ENCODE measurements at regions not wholly inside any gene's neighbourhood (a gene's known extent, or its start where the extent isn't known, plus 50 kb on each side); places are given as distances from the start of the nearest gene placed in this dataset.

DNA sequence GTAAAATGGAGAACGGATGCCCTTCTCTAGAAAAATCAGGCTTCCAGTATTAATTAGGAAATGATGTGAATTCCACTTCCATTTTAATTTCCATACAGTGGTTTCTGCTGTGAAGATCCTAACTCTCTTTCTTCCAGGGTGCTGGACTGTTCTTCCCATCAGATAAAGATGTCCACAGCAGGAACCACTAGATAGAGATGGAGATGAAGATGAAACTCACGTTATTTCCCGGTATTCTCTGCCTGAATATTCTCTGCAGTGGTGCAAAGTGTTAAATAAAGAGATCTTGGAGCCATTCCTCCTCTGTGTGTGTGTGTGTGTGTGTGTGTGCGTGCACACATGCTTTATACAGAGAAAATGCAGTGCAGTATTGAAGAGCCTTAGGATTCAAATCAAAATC lies 727.5 kb downstream of the KCNJ2 start:
- no peak overlapping the region for H3K4me3 ChIP-seq (ENCODE audit: low read length)
- H3K36me3 ChIP-seq (ENCODE audit: insufficient read depth, low read length): no peaks in the 10 kb centered on the region
- Mint-ChIP-seq H3K9me3 (peaks cover 5 to 30% (median 7%) of the 10 kb centered on the region in 5 donors), H3K36me3 (no peaks in the 10 kb centered on the region), H3K4me1 (no peaks in the 10 kb centered on the region), H3K27me3 (no peaks in the 10 kb centered on the region), H3K4me3 (no peak overlapping the region), H3K27ac (no peak overlapping the region)
- H3K9me3 ChIP-seq (ENCODE audit: low read length): no peaks in the 10 kb centered on the region
- POLR2A ChIA-PET: no interaction called here
- H3K27ac ChIP-seq (ENCODE audit: low read depth, low read length): no peak overlapping the region
- no peaks in the 10 kb centered on the region for H3K27me3 ChIP-seq (ENCODE audit: insufficient read depth, low read length, poor library complexity, severe bottlenecking)
- no peaks in the 10 kb centered on the region for H3K4me1 ChIP-seq (ENCODE audit: insufficient read depth, low read length)
- CTCF ChIA-PET: interaction anchor here (1.9 kb wide), 1 partner anchor 9 kb away, joined by 4 read pairs; no protein-coding TSS in a partner anchor
- DNase-seq: no peak

GRCh38 chr17:70897446-70897845 lies 728.1 kb downstream of the KCNJ2 start:
- POLR2A ChIA-PET: no interaction called here
- H3K27ac ChIP-seq (ENCODE audit: low read depth, low read length): no peak overlapping the region
- Mint-ChIP-seq H3K36me3 (no peaks in the 10 kb centered on the region), H3K27ac (no peak overlapping the region), H3K9me3 (peaks cover 4 to 30% (median 7%) of the 10 kb centered on the region in 5 donors), H3K4me3 (no peak overlapping the region), H3K4me1 (no peaks in the 10 kb centered on the region), H3K27me3 (no peaks in the 10 kb centered on the region)
- H3K4me1 ChIP-seq (ENCODE audit: insufficient read depth, low read length): no peaks in the 10 kb centered on the region
- H3K27me3 ChIP-seq (ENCODE audit: insufficient read depth, low read length, poor library complexity, severe bottlenecking): no peaks in the 10 kb centered on the region
- no peaks in the 10 kb centered on the region for H3K36me3 ChIP-seq (ENCODE audit: insufficient read depth, low read length)
- CTCF ChIA-PET: interaction anchor here (1.9 kb wide), 1 partner anchor 10 kb away, joined by 4 read pairs; no protein-coding TSS in a partner anchor
- H3K4me3 ChIP-seq (ENCODE audit: low read length): no peak overlapping the region
- DNase-seq: no peak
- H3K9me3 ChIP-seq (ENCODE audit: low read length): no peaks in the 10 kb centered on the region

- Histone ChIP-seq H3K4me3 (ENCODE audit: low read length) (no peak overlapping the region), H3K27ac (ENCODE audit: low read depth, low read length) (no peak overlapping the region), H3K9me3 (ENCODE audit: low read length) (no peaks in the 10 kb centered on the region), H3K27me3 (ENCODE audit: insufficient read depth, low read length, poor library complexity, severe bottlenecking) (no peaks in the 10 kb centered on the region), H3K4me1 (ENCODE audit: insufficient read depth, low read length) (no peaks in the 10 kb centered on the region), H3K36me3 (ENCODE audit: insufficient read depth, low read length) (no peaks in the 10 kb centered on the region)
- ChIA-PET POLR2A (no interaction called here), CTCF (no interaction called here)
- Mint-ChIP-seq H3K27me3 (no peaks in the 10 kb centered on the region), H3K4me1 (no peaks in the 10 kb centered on the region), H3K27ac (no peak overlapping the region), H3K36me3 (no peaks in the 10 kb centered on the region), H3K9me3 (peaks cover 3 to 23% (median 6%) of the 10 kb centered on the region in 5 donors), H3K4me3 (no peak overlapping the region)
- no peak for DNase-seq
These were observed 732.5 kb downstream of the KCNJ2 start for GRCh38 chr17:70901870-70902269.

GRCh38 chr17:70905796-70906195 lies 736.5 kb downstream of the KCNJ2 start:
- no peak overlapping the region for H3K4me3 Mint-ChIP-seq
- no peak for DNase-seq
- Histone ChIP-seq H3K27ac (ENCODE audit: low read depth, low read length) (no peak overlapping the region), H3K4me3 (ENCODE audit: low read length) (no peak overlapping the region), H3K4me1 (ENCODE audit: insufficient read depth, low read length) (no peaks in the 10 kb centered on the region), H3K9me3 (ENCODE audit: low read length) (no peaks in the 10 kb centered on the region), H3K27me3 (ENCODE audit: insufficient read depth, low read length, poor library complexity, severe bottlenecking) (no peaks in the 10 kb centered on the region), H3K36me3 (ENCODE audit: insufficient read depth, low read length) (no peaks in the 10 kb centered on the region)
- no peak overlapping the region for H3K27ac Mint-ChIP-seq
- no peaks in the 10 kb centered on the region for H3K27me3 Mint-ChIP-seq
- no peaks in the 10 kb centered on the region for H3K36me3 Mint-ChIP-seq
- POLR2A ChIA-PET: no interaction called here
- CTCF ChIA-PET: no interaction called here
- H3K4me1 Mint-ChIP-seq: no peaks in the 10 kb centered on the region
- H3K9me3 Mint-ChIP-seq: peaks cover 6 to 10% (median 9%) of the 10 kb centered on the region in 5 donors

DNA sequence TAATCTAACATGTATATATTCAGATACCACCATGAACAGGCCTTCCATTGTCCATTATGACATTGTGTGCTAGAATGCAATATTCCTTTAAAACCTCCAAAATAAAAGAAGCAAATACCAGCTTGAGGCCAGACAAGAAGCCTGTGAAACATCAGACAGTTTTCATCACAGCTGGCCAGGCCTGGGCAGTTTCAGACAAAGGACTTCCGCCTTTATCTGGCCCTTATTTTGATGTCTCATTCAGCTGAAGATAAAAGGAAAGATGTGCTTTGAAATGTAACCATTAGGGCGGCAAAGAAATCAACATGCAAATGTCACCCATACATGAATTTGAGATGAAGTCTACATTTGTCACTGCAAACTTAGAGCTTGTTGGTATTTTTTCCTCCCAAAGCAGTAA lies 737.5 kb downstream of the KCNJ2 start:
- Histone ChIP-seq H3K27ac (ENCODE audit: low read depth, low read length) (no peak overlapping the region), H3K4me1 (ENCODE audit: insufficient read depth, low read length) (no peaks in the 10 kb centered on the region), H3K27me3 (ENCODE audit: insufficient read depth, low read length, poor library complexity, severe bottlenecking) (no peaks in the 10 kb centered on the region), H3K36me3 (ENCODE audit: insufficient read depth, low read length) (no peaks in the 10 kb centered on the region), H3K4me3 (ENCODE audit: low read length) (no peak overlapping the region), H3K9me3 (ENCODE audit: low read length) (no peaks in the 10 kb centered on the region)
- H3K4me3 Mint-ChIP-seq: no peak overlapping the region
- peaks cover 6 to 12% (median 9%) of the 10 kb centered on the region in 5 donors for H3K9me3 Mint-ChIP-seq
- DNase-seq: no peak
- POLR2A ChIA-PET: no interaction called here
- H3K27me3 Mint-ChIP-seq: no peaks in the 10 kb centered on the region
- no peaks in the 10 kb centered on the region for H3K4me1 Mint-ChIP-seq
- H3K27ac Mint-ChIP-seq: no peak overlapping the region
- CTCF ChIA-PET: no interaction called here
- H3K36me3 Mint-ChIP-seq: no peaks in the 10 kb centered on the region

DNA sequence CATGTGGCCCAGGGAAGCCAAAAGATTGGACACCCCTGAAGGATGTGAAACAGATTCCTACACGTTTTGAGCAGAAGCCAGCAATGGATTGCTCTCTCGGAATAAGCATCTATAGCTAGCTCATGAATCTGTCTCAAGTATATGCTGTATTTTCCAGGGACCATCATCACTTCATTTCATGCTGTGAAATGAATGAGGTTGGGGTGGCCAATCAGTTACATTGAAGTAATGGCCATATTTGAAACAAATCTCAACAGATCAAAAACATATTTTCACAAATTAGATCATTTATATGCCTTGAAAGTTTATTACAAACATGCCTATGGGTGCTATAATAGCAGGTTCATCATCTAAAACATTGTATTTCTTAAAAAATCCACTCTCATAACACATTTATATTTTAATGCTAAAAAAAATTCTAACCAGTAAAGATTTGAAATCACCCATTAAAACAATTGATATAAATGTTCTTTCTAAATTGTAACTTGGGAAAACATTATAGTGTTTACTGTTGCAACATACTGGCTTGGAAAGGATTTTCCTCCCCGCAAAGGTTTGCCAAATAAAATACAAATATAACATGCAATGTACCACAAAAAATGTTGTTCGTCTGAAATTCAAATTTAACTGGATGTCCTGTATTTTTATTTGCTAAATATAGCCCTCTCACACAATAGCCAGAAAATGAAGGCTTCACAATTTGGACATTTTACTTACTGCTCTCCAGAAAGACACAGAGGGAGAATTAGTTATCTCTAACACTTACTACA lies 743.6 kb downstream of the KCNJ2 start:
- no peak overlapping the region for H3K27ac Mint-ChIP-seq
- Histone ChIP-seq H3K4me3 (ENCODE audit: low read length) (no peak overlapping the region), H3K4me1 (ENCODE audit: insufficient read depth, low read length) (no peaks in the 10 kb centered on the region), H3K36me3 (ENCODE audit: insufficient read depth, low read length) (no peaks in the 10 kb centered on the region), H3K27me3 (ENCODE audit: insufficient read depth, low read length, poor library complexity, severe bottlenecking) (no peaks in the 10 kb centered on the region), H3K9me3 (ENCODE audit: low read length) (no peaks in the 10 kb centered on the region), H3K27ac (ENCODE audit: low read depth, low read length) (no peak overlapping the region)
- no peaks in the 10 kb centered on the region for H3K27me3 Mint-ChIP-seq
- no peak for DNase-seq
- POLR2A ChIA-PET: no interaction called here
- no peaks in the 10 kb centered on the region for H3K36me3 Mint-ChIP-seq
- no peak overlapping the region for H3K4me3 Mint-ChIP-seq
- H3K4me1 Mint-ChIP-seq: no peaks in the 10 kb centered on the region
- H3K9me3 Mint-ChIP-seq: peaks cover 6 to 22% (median 14%) of the 10 kb centered on the region in 5 donors
- CTCF ChIA-PET: no interaction called here

DNA sequence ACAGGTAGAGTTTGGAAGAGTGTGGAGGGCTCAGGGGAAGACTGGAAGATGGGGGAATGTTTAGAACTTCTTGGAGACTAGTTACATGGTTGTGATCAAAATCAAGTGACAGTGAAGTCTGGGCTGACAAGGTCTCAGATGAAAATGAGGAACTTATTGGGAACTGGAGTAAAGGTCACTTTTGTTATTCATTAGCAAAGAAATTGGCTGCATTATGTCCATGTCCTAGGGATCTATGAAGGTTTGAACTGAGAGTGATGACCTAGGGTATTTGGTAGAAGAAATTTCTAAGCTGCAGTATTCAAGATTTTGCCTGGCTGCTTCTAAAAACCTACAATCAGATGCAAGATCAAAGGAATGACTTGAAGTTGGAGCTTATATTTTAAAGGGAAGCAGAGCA lies 747.1 kb downstream of the KCNJ2 start:
- H3K4me3 ChIP-seq (ENCODE audit: low read length): no peak overlapping the region
- CTCF ChIA-PET: no interaction called here
- H3K27me3 ChIP-seq (ENCODE audit: insufficient read depth, low read length, poor library complexity, severe bottlenecking): no peaks in the 10 kb centered on the region
- H3K9me3 ChIP-seq (ENCODE audit: low read length): no peaks in the 10 kb centered on the region
- peaks cover 8 to 20% (median 12%) of the 10 kb centered on the region in 5 donors for H3K9me3 Mint-ChIP-seq
- H3K27ac Mint-ChIP-seq: no peak overlapping the region
- no peak for DNase-seq
- no peak overlapping the region for H3K27ac ChIP-seq (ENCODE audit: low read depth, low read length)
- no peak overlapping the region for H3K4me3 Mint-ChIP-seq
- no peaks in the 10 kb centered on the region for H3K4me1 ChIP-seq (ENCODE audit: insufficient read depth, low read length)
- no peaks in the 10 kb centered on the region for H3K36me3 Mint-ChIP-seq
- H3K4me1 Mint-ChIP-seq: no peaks in the 10 kb centered on the region
- no peaks in the 10 kb centered on the region for H3K36me3 ChIP-seq (ENCODE audit: insufficient read depth, low read length)
- POLR2A ChIA-PET: no interaction called here
- no peaks in the 10 kb centered on the region for H3K27me3 Mint-ChIP-seq

- POLR2A ChIA-PET: no interaction called here
- Histone ChIP-seq H3K4me3 (ENCODE audit: low read length) (no peak overlapping the region), H3K9me3 (ENCODE audit: low read length) (no peaks in the 10 kb centered on the region), H3K36me3 (ENCODE audit: insufficient read depth, low read length) (no peaks in the 10 kb centered on the region), H3K27me3 (ENCODE audit: insufficient read depth, low read length, poor library complexity, severe bottlenecking) (no peaks in the 10 kb centered on the region), H3K4me1 (ENCODE audit: insufficient read depth, low read length) (no peaks in the 10 kb centered on the region), H3K27ac (ENCODE audit: low read depth, low read length) (no peak overlapping the region)
- no peaks in the 10 kb centered on the region for H3K27me3 Mint-ChIP-seq
- H3K9me3 Mint-ChIP-seq: peaks cover 10 to 21% (median 12%) of the 10 kb centered on the region in 5 donors
- CTCF ChIA-PET: no interaction called here
- H3K4me1 Mint-ChIP-seq: no peaks in the 10 kb centered on the region
- DNase-seq: no peak
- peaks cover 0 to 1% (median 0%) of the 10 kb centered on the region in 3 donors for H3K36me3 Mint-ChIP-seq
- no peak overlapping the region for H3K27ac Mint-ChIP-seq
- no peak overlapping the region for H3K4me3 Mint-ChIP-seq
These were observed 749.9 kb downstream of the KCNJ2 start for GRCh38 chr17:70919241-70919640.

Measured in CD8-positive, alpha-beta memory T cell (primary cell).